ENCODE measurements at regions not wholly inside any gene's neighbourhood (a gene's known extent, or its start where the extent isn't known, plus 50 kb on each side); places are given as distances from the start of the nearest gene placed in this dataset.

DNA sequence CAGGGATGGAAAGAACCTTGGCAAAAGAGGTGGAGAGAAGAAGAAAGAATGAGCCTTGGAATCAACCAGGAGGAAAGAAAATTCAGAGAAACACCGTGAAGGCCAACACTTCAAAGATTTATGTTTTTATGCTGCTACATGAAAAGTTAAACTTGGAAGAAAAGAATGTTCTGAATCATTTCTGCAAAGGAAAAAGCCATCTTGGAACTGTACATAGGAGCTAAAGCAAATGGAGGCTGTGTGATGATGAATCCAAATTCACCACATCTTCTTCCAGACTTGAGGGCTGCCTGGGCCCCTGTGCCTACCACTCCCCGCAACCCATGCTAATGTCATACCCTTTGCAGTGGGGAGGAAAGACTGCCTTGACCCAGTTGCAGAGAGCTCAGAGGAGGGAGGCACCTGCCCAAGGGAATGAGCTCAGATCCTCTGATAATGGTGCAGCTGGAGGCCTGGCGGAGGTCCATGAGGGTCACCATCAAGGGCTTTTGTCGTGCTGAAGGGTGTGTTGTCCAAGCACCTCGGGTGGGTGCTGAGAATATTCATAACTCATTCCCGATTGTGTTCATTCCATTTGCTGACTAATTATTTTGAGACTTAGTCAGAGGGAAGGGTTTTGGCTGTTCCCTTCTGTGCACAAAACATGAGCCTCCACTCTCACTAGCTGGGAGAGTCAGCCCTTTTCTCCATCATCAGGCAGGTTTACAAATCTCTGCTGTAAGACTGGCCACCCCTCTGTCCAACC, 245.8 kb upstream of the JAG1 start:
- DNase-seq (ENCODE audit: low read depth in 2 of 2), result no peak

- DNase-seq (ENCODE audit: low read depth in 2 of 2), result no peak
These were observed 246.6 kb upstream of the JAG1 start for GRCh38 chr20:10920396-10920795.

- DNase-seq (ENCODE audit: low read depth in 2 of 2), result no peak
These were observed 247.8 kb upstream of the JAG1 start for GRCh38 chr20:10921491-10922010.

GRCh38 chr20:10922506-10922905, 248.7 kb upstream of the JAG1 start:
- DNase-seq (ENCODE audit: low read depth in 2 of 2), result no peak

GRCh38 chr20:10922941-10923340, 249.1 kb upstream of the JAG1 start:
- DNase-seq (ENCODE audit: low read depth in 2 of 2), result peak in 1 of 2 donors; percentile 61

DNA sequence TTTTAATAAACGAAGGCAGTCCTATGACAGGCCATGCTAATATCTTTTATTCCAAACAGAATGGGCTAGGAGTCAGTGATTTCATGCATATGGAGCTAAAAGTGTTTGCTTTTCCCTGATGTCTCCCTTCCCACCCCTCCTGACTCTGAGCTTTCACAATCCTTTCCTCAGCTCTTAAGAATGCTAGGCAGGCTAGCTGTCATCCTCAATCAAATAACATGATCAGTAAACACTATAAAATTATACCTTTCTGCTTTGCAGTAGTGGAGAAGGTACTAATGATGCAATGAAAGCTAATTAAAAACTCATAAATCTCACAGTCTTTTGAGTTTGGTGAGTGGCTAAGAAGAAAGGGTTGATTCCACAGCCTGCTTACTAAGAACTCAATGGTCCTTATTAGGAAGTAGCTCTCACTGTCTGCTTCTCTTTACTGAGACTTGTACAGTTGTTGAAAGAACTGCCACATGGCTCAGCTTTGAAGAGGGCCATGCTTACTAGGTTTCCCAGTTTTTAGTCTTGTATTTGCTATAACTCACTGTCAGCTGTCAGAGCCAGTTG, 250.9 kb upstream of the JAG1 start:
- no peak for DNase-seq (ENCODE audit: low read depth in 2 of 2)

- DNase-seq (ENCODE audit: low read depth in 2 of 2), result peak; percentile 16 to 83
These were observed 252.0 kb upstream of the JAG1 start for GRCh38 chr20:10925767-10926166.

- DNase-seq (ENCODE audit: low read depth in 2 of 2), result no peak
These were observed 253.3 kb upstream of the JAG1 start for GRCh38 chr20:10927011-10927583.

GRCh38 chr20:10927936-10928840, 254.4 kb upstream of the JAG1 start:
- peak in 1 of 2 donors; percentile 13 for DNase-seq (ENCODE audit: low read depth in 2 of 2)

GRCh38 chr20:10928841-10929421, 255.1 kb upstream of the JAG1 start:
- DNase-seq (ENCODE audit: low read depth in 2 of 2), result peak in 1 of 2 donors; percentile 46

DNA sequence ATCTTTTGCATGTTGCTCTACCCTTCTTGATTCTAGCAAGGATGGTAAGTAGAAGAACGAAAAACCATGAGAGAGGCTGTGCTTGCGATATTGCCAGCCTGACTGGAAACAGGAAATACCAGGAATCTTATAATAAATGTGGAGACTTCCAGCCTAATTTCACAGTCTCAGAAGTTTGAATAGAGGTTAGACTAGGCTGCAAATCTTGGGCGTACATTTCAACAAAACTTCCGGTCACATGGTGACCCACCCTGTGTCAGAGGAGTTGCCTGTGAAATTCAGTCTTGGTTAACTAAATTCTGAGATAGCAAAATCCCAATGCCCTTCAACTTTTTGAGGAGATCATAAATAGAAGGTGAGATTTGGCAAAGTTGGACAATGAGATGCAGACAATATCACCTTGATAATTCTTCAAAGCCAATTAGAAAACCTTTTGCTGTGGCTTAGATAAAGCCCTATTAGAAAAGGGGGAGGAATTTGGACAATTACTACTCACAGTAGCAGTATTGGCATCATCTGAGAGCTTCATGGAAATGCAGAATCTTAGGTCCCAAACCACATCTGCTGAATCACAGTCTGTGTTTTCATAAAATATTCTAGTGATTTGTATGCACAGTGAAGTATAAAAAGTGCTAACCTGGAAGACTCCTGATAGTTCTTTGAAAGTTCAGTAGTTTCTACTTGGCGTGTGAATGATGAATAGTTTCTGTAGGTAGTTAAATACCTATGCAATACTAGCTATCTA, 262.0 kb upstream of the JAG1 start:
- peak in 1 of 2 donors; percentile 60 for DNase-seq (ENCODE audit: low read depth in 2 of 2)

GRCh38 chr20:10936786-10937185, 263.0 kb upstream of the JAG1 start:
- no peak for DNase-seq (ENCODE audit: low read depth in 2 of 2)

DNA sequence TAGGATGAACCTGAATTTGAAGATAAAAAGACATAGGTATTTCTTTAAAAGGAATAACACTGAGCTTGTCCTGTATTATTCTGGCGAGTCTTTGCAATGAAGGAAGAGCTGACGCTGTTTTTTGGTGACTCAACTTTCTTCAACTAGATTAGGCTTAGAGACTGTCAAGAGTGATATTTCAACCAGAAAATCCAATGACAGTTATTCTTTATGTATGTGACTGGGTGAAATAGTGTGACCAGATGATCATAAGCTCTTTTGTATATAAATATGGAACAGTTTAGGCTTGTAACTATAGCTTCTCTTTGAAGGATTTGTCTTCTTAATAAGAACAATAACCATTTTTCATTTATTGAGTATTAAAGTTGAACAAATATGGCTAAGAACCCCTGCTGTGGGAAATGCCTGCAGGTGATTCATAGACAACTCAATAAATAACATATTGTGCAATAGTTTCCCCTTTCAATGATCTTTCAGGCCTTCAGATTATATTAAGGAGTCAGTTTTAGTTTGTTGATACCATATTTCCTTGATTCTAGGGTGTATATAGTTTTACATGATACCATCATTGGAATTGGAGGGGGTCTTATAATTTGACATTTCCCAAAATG, 265.6 kb upstream of the JAG1 start:
- DNase-seq (ENCODE audit: low read depth in 2 of 2), result peak in 1 of 2 donors; percentile 27

GRCh38 chr20:10940941-10941340, 267.1 kb upstream of the JAG1 start:
- DNase-seq (ENCODE audit: low read depth in 2 of 2), result no peak

DNA sequence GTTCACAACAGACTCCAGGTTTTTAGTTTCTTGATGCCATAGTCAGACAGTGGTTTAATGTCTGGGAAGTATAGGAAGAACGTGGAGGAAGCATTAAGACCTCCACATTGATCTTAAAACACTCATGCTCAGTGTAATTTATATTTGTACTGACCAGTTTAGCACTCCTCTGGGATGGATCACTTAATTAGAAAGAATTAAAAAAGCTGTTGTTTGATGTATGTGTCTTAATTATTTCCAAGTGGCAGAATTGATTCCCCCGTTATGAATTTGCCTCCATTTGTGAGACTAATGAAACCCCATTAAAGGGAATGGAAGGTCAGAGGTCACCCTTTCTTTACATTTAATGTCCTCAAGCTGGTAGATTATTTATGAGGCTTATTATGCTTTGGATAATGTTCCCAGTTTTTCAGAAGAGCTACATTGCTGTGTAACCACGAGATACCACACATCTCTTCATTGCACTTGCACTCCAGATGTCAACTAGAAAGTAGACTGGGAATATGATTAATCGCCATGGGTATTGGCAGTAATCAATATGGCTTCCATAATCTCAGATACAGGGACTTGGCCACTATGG, 270.0 kb upstream of the JAG1 start:
- no peak for DNase-seq (ENCODE audit: low read depth in 2 of 2)

DNA sequence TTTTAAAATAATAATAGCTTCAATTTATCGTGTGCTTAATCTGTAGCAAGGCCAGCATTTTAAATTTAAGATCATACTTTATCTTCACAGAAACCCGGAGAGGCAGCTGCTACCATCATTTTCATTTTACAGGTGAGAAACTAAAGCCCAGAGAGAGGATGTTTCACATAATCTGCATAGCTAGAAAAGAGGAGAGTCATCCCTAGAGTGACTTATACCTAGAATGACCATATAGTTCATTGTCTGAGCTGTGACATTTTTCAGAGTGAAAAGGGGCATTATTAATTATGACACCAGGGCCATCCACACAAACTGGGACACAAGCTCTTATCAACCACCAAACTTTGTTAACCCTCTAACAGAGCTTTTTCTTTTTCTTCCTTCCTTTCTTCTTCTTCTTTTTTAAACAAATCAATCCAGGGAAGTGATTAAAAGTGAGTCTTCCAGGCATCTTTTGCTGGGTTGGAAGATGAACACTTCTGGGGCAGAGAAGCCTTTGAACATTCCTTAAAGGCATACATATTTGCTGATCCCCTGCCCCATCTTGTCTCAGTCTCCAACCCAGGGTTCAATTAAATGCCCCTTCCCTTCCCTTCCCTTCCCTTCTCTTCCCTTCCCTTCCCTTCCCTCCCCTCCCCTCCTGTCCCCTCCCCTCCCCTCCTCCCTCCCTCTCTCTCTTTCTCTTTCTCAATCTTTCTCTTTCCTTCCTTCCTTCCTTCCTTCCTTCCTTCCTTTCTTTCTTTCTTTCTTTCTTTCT, 272.5 kb upstream of the JAG1 start:
- no peak for DNase-seq (ENCODE audit: low read depth in 2 of 2)

DNA sequence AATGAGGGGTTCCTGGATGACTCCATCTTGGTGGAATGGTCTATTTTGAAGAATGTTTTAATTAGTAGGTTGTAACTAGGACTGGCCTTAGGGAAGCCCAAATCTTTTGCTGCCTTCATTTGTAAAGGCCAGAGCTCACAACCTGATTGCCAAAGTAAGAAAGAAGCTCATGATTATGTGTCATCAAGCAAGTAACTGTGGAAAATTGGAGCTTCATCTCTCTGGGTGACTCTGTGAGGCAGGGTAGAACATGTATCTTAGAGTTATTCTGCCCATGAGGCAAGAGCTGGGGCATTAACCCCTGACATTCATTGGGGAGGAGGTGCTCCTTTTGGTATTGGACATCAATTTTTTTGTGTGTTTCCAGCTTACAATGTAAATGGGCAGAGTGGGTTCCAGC, 273.9 kb upstream of the JAG1 start:
- DNase-seq (ENCODE audit: low read depth in 2 of 2), result no peak

DNA sequence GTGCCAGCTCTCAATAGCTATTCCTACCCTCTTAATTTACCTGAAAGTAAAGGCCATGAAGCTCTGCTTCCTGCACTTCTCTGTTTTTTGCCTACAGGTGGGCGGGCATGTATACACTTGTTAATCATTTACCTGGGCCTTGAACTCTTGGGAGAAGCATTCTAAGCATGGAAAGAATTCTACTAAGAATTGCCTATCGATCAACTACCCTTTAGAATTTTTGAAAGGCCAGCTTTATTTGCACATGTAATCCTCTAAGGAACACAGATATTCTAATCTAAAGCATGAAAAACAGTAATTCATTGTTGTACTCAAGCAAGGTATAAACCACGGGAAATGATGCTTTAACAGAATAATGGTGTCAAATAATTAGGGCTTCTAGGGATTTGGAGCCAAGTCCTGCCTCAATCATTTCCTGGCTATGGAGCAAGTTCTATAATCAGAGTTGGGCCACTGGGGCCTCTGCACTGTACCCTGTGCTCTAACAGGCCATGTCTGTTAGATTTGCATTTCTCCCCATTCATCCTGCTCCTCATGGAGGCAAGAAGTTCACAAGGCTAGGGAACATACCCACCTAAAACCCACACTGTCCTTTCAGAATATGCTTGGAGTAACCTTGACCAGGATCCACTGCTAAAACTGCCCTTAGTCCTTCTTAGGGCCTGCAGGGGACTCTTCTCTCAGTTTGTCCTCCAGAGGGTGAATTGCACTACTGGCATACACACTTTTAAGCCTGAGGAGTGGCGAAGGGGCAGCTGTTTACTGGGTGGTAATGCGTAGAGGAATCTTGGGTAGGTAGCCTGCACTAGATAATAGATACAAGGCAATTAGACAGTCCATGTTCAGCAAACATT, 276.4 kb upstream of the JAG1 start:
- no peak for DNase-seq (ENCODE audit: low read depth in 2 of 2)
